ENCODE measurements at regions not wholly inside any gene's neighbourhood (a gene's known extent, or its start where the extent isn't known, plus 50 kb on each side); places are given as distances from the start of the nearest gene placed in this dataset.

DNA sequence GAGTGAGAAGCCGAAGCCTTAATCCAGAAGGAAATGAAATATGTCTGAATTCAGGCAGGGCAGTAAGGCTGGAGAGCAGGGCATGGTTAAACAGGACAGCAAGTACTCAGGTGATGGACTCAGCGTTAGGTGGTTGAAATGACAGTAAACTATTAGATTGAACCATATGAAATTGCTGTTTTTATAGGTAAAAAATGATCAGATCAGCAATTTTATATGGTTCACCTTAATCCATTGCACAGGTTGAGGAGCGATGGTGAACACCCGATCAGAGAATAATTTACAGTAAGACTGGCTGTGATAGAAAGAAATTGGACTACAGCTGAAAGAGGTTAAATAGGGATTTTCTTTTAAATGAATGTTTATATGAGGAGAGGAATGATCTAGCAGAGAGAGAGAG, 56.6 kb downstream of the TTC6 start:
- TF ChIP-seq, protein P1, sequence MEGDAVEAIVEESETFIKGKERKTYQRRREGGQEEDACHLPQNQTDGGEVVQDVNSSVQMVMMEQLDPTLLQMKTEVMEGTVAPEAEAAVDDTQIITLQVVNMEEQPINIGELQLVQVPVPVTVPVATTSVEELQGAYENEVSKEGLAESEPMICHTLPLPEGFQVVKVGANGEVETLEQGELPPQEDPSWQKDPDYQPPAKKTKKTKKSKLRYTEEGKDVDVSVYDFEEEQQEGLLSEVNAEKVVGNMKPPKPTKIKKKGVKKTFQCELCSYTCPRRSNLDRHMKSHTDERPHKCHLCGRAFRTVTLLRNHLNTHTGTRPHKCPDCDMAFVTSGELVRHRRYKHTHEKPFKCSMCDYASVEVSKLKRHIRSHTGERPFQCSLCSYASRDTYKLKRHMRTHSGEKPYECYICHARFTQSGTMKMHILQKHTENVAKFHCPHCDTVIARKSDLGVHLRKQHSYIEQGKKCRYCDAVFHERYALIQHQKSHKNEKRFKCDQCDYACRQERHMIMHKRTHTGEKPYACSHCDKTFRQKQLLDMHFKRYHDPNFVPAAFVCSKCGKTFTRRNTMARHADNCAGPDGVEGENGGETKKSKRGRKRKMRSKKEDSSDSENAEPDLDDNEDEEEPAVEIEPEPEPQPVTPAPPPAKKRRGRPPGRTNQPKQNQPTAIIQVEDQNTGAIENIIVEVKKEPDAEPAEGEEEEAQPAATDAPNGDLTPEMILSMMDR (IDR thresholded peaks at IDR 0.05), result no peak
- no peak for TF ChIP-seq POLR2A (IDR thresholded peaks at IDR 0.05)
- TF ChIP-seq POLR2AphosphoS5 (IDR thresholded peaks at IDR 0.05), result no peak
